GM23338 (cell line): ENCODE measurements at regions not wholly inside any gene's neighbourhood (a gene's known extent, or its start where the extent isn't known, plus 50 kb on each side); places are given as distances from the start of the nearest gene placed in this dataset.

Source experiments
- ATAC-seq: fragments of 200-7000 bp; cut with Tn5 transposase; 3 replicates; pipeline ENCODE4 v1.9.1; 2020
- DNase-seq: peaks from one replicate; pipeline ENCODE4 v3.0.0-alpha.2; 2015; ENCODE audit warnings: low spot score
- H2AFZ ChIP-seq: fragments of 200-600 bp; sonication (generic); 2 replicates; pipeline ENCODE4 v1.8.0; 2016; ENCODE audit warnings: antibody characterized with exemption, mild to moderate bottlenecking, moderate library complexity
- H3F3A ChIP-seq: fragments of 200-600 bp; sonication (generic); replicated peaks from 2 replicates; pipeline ENCODE4 v1.8.0; 2017; ENCODE audit warnings: antibody characterized with exemption, mixed run types, low read depth
- H3K27ac ChIP-seq: fragments of 200-600 bp; sonication (generic); 2 replicates; pipeline ENCODE4 v1.6.1; 2016; ENCODE audit warnings: low read depth
- H3K27me3 ChIP-seq: fragments of 200-600 bp; sonication (generic); 2 replicates; pipeline ENCODE4 v1.8.0; 2016; ENCODE audit warnings: mild to moderate bottlenecking, mixed run types, moderate library complexity; ENCODE audit not compliant: insufficient read depth
- H3K36me3 ChIP-seq: fragments of 200-600 bp; sonication (generic); 2 replicates; pipeline ENCODE4 v1.8.0; 2016; ENCODE audit warnings: mild to moderate bottlenecking; ENCODE audit not compliant: insufficient read depth
- H3K4me1 ChIP-seq: fragments of 200-600 bp; sonication (generic); 2 replicates; pipeline ENCODE4 v1.8.0; 2016; ENCODE audit warnings: mild to moderate bottlenecking, moderate library complexity; ENCODE audit not compliant: insufficient read depth
- H3K4me2 ChIP-seq: fragments of 200-600 bp; sonication (generic); 2 replicates; pipeline ENCODE4 v1.7.1; 2017; ENCODE audit warnings: mixed run types
- H3K4me3 ChIP-seq: fragments of 200-600 bp; sonication (generic); 2 replicates; pipeline ENCODE4 v1.6.1; 2016; ENCODE audit warnings: mixed run types
- H3K79me2 ChIP-seq: fragments of 200-600 bp; sonication (generic); replicated peaks from 2 replicates; pipeline ENCODE4 v1.8.0; 2017; ENCODE audit warnings: mild to moderate bottlenecking; ENCODE audit not compliant: insufficient read depth
- H3K9me2 ChIP-seq: fragments of 200-600 bp; sonication (generic); 2 replicates; pipeline ENCODE4 v1.8.0; 2017; ENCODE audit not compliant: insufficient read depth
- H4K20me1 ChIP-seq: fragments of 200-600 bp; sonication (generic); replicated peaks from 2 replicates; pipeline ENCODE4 v1.8.0; 2017; ENCODE audit warnings: mild to moderate bottlenecking; ENCODE audit not compliant: insufficient read depth
- H3K27ac Mint-ChIP-seq: 2 replicates; pipeline ENCODE4 v1.8.0; 2020; ENCODE audit warnings: inconsistent platforms, mild to moderate bottlenecking, moderate library complexity, mixed read lengths
- H3K27me3 Mint-ChIP-seq: 3 replicates; pipeline ENCODE4 v1.8.0; 2022; ENCODE audit warnings: low read depth, mild to moderate bottlenecking, moderate library complexity, mixed read lengths, inconsistent platforms; ENCODE audit not compliant: insufficient read depth, poor library complexity
- H3K36me3 Mint-ChIP-seq: 3 replicates; pipeline ENCODE4 v1.8.0; 2021; ENCODE audit warnings: low read depth, mild to moderate bottlenecking, inconsistent platforms, moderate library complexity, mixed read lengths
- H3K4me1 Mint-ChIP-seq: 3 replicates; pipeline ENCODE4 v1.8.0; 2020; ENCODE audit warnings: mild to moderate bottlenecking, inconsistent platforms, mixed read lengths
- H3K4me3 Mint-ChIP-seq: 3 replicates; pipeline ENCODE4 v1.8.0; 2021; ENCODE audit warnings: moderate library complexity, mild to moderate bottlenecking, inconsistent platforms, mixed read lengths
- H3K9me3 Mint-ChIP-seq: 3 replicates; pipeline ENCODE4 v1.8.0; 2020; ENCODE audit warnings: moderate library complexity, mild to moderate bottlenecking, inconsistent platforms, mixed read lengths
- CREB1 ChIP-seq: fragments of 250-450 bp; sonication (Bioruptor Pico); IDR thresholded peaks from 2 replicates; pipeline ENCODE4 v1.5.0; 2020; ENCODE audit warnings: low read depth, mild to moderate bottlenecking, moderate library complexity
- EZH2 ChIP-seq: fragments of 200-600 bp; sonication (generic); IDR thresholded peaks from one replicate; pipeline ENCODE4 v1.8.0; 2017; ENCODE audit warnings: antibody characterized with exemption, mild to moderate bottlenecking, low read depth; ENCODE audit not compliant: unreplicated experiment
- EZH2phosphoT487 ChIP-seq: fragments of 200-600 bp; sonication (generic); IDR thresholded peaks from one replicate; pipeline ENCODE4 v1.8.1; 2018; ENCODE audit warnings: antibody characterized with exemption; ENCODE audit not compliant: unreplicated experiment
- JUNB ChIP-seq: IDR thresholded peaks from one replicate; pipeline ENCODE4 v1.6.1; 2016; ENCODE audit warnings: antibody characterized with exemption; ENCODE audit not compliant: unreplicated experiment
- NANOG ChIP-seq: IDR thresholded peaks from 2 replicates; pipeline ENCODE4 v1.6.1; 2016; ENCODE audit warnings: antibody characterized with exemption, borderline replicate concordance
- POLR2AphosphoS5 ChIP-seq: IDR thresholded peaks from 2 replicates; pipeline ENCODE4 v1.6.1; 2016; ENCODE audit warnings: antibody characterized with exemption, low read depth
- STAT1 ChIP-seq: IDR thresholded peaks from one replicate; pipeline ENCODE4 v1.6.1; 2016; ENCODE audit warnings: antibody characterized with exemption; ENCODE audit not compliant: unreplicated experiment
- ZNF114 ChIP-seq: fragments of 250-450 bp; sonication (Bioruptor Pico); IDR thresholded peaks from 2 replicates; pipeline ENCODE4 v1.5.0; 2020; ENCODE audit warnings: mild to moderate bottlenecking, moderate library complexity
- ZNF331 ChIP-seq: fragments of 250-450 bp; sonication (Bioruptor Pico); IDR thresholded peaks from 2 replicates; pipeline ENCODE4 v1.5.0; 2020; ENCODE audit warnings: low read depth, mild to moderate bottlenecking, moderate library complexity
- TF ChIP-seq, protein P1 (sequence below): fragments of 250-450 bp; sonication (Bioruptor Pico); IDR thresholded peaks from 2 replicates; pipeline ENCODE4 v1.5.0; 2020; ENCODE audit warnings: mild to moderate bottlenecking, moderate library complexity
- TF ChIP-seq, protein P2 (sequence below): IDR thresholded peaks from 2 replicates; pipeline ENCODE4 v1.6.1; 2016; ENCODE audit warnings: antibody characterized with exemption
- TF ChIP-seq, protein P3 (sequence below): IDR thresholded peaks from one replicate; pipeline ENCODE4 v1.6.1; 2018; ENCODE audit warnings: antibody characterized with exemption; ENCODE audit not compliant: unreplicated experiment
- TF ChIP-seq, protein P4 (sequence below), 2 experiments: fragments of 200-600 bp in 1 of 2; sonication (generic) in 1 of 2; conservative IDR thresholded peaks; 2 replicates each; pipeline versions ENCODE4 v1.5.1 to v1.6.1; 2016 to 2017; ENCODE audit warnings: antibody characterized with exemption in 2 of 2, low read depth in 2 of 2, mild to moderate bottlenecking in 2 of 2, moderate library complexity in 1 of 2

DNA sequence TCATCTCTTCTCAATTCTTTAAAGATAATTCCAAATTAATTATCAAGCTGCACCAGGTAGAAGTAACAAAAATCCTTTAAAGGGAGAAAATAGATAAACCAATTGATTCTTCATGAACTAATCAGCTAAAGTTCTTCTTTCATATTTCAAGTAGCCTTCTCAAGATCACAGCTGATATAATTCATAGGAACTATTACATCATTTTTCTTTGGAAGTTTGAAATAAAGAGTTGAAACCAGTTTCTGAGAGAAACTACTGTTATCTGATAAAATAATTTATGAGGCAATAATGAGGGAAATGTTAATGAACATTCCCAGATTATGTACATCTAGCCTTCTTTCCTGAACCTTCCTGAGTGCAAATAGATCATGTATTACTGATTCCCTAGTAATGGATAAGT lies 484.9 kb downstream of the METTL4 start:
- no peaks in the 10 kb centered on the region for H4K20me1 ChIP-seq
- H3K27me3 ChIP-seq = no peaks in the 10 kb centered on the region
- TF ChIP-seq, protein P1, sequence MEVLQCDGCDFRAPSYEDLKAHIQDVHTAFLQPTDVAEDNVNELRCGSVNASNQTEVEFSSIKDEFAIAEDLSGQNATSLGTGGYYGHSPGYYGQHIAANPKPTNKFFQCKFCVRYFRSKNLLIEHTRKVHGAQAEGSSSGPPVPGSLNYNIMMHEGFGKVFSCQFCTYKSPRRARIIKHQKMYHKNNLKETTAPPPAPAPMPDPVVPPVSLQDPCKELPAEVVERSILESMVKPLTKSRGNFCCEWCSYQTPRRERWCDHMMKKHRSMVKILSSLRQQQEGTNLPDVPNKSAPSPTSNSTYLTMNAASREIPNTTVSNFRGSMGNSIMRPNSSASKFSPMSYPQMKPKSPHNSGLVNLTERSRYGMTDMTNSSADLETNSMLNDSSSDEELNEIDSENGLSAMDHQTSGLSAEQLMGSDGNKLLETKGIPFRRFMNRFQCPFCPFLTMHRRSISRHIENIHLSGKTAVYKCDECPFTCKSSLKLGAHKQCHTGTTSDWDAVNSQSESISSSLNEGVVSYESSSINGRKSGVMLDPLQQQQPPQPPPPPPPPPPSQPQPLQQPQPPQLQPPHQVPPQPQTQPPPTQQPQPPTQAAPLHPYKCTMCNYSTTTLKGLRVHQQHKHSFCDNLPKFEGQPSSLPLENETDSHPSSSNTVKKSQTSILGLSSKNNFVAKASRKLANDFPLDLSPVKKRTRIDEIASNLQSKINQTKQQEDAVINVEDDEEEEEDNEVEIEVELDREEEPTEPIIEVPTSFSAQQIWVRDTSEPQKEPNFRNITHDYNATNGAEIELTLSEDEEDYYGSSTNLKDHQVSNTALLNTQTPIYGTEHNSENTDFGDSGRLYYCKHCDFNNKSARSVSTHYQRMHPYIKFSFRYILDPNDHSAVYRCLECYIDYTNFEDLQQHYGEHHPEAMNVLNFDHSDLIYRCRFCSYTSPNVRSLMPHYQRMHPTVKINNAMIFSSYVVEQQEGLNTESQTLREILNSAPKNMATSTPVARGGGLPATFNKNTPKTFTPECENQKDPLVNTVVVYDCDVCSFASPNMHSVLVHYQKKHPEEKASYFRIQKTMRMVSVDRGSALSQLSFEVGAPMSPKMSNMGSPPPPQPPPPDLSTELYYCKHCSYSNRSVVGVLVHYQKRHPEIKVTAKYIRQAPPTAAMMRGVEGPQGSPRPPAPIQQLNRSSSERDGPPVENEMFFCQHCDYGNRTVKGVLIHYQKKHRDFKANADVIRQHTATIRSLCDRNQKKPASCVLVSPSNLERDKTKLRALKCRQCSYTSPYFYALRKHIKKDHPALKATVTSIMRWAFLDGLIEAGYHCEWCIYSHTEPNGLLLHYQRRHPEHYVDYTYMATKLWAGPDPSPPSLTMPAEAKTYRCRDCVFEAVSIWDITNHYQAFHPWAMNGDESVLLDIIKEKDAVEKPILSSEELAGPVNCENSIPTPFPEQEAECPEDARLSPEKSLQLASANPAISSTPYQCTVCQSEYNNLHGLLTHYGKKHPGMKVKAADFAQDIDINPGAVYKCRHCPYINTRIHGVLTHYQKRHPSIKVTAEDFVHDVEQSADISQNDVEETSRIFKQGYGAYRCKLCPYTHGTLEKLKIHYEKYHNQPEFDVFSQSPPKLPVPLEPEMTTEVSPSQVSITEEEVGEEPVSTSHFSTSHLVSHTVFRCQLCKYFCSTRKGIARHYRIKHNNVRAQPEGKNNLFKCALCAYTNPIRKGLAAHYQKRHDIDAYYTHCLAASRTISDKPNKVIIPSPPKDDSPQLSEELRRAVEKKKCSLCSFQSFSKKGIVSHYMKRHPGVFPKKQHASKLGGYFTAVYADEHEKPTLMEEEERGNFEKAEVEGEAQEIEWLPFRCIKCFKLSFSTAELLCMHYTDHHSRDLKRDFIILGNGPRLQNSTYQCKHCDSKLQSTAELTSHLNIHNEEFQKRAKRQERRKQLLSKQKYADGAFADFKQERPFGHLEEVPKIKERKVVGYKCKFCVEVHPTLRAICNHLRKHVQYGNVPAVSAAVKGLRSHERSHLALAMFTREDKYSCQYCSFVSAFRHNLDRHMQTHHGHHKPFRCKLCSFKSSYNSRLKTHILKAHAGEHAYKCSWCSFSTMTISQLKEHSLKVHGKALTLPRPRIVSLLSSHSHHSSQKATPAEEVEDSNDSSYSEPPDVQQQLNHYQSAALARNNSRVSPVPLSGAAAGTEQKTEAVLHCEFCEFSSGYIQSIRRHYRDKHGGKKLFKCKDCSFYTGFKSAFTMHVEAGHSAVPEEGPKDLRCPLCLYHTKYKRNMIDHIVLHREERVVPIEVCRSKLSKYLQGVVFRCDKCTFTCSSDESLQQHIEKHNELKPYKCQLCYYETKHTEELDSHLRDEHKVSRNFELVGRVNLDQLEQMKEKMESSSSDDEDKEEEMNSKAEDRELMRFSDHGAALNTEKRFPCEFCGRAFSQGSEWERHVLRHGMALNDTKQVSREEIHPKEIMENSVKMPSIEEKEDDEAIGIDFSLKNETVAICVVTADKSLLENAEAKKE (CRISPR knock-in tag) = no peak
- TF ChIP-seq NANOG (no peak), EZH2 (no peak), ZNF114 (CRISPR knock-in tag) (no peak), STAT1 (no peak), ZNF331 (CRISPR knock-in tag) (no peak), CREB1 (CRISPR knock-in tag) (no peak), POLR2AphosphoS5 (no peak), EZH2phosphoT487 (no peak), JUNB (no peak)
- TF ChIP-seq, protein P2, sequence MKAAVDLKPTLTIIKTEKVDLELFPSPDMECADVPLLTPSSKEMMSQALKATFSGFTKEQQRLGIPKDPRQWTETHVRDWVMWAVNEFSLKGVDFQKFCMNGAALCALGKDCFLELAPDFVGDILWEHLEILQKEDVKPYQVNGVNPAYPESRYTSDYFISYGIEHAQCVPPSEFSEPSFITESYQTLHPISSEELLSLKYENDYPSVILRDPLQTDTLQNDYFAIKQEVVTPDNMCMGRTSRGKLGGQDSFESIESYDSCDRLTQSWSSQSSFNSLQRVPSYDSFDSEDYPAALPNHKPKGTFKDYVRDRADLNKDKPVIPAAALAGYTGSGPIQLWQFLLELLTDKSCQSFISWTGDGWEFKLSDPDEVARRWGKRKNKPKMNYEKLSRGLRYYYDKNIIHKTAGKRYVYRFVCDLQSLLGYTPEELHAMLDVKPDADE = no peak
- TF ChIP-seq, protein P3, sequence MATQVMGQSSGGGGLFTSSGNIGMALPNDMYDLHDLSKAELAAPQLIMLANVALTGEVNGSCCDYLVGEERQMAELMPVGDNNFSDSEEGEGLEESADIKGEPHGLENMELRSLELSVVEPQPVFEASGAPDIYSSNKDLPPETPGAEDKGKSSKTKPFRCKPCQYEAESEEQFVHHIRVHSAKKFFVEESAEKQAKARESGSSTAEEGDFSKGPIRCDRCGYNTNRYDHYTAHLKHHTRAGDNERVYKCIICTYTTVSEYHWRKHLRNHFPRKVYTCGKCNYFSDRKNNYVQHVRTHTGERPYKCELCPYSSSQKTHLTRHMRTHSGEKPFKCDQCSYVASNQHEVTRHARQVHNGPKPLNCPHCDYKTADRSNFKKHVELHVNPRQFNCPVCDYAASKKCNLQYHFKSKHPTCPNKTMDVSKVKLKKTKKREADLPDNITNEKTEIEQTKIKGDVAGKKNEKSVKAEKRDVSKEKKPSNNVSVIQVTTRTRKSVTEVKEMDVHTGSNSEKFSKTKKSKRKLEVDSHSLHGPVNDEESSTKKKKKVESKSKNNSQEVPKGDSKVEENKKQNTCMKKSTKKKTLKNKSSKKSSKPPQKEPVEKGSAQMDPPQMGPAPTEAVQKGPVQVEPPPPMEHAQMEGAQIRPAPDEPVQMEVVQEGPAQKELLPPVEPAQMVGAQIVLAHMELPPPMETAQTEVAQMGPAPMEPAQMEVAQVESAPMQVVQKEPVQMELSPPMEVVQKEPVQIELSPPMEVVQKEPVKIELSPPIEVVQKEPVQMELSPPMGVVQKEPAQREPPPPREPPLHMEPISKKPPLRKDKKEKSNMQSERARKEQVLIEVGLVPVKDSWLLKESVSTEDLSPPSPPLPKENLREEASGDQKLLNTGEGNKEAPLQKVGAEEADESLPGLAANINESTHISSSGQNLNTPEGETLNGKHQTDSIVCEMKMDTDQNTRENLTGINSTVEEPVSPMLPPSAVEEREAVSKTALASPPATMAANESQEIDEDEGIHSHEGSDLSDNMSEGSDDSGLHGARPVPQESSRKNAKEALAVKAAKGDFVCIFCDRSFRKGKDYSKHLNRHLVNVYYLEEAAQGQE = no peak
- TF ChIP-seq, protein P4, sequence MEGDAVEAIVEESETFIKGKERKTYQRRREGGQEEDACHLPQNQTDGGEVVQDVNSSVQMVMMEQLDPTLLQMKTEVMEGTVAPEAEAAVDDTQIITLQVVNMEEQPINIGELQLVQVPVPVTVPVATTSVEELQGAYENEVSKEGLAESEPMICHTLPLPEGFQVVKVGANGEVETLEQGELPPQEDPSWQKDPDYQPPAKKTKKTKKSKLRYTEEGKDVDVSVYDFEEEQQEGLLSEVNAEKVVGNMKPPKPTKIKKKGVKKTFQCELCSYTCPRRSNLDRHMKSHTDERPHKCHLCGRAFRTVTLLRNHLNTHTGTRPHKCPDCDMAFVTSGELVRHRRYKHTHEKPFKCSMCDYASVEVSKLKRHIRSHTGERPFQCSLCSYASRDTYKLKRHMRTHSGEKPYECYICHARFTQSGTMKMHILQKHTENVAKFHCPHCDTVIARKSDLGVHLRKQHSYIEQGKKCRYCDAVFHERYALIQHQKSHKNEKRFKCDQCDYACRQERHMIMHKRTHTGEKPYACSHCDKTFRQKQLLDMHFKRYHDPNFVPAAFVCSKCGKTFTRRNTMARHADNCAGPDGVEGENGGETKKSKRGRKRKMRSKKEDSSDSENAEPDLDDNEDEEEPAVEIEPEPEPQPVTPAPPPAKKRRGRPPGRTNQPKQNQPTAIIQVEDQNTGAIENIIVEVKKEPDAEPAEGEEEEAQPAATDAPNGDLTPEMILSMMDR (conservative IDR thresholded peaks at IDR 0.05; ENCODE audit: low read depth in 2 of 2) = no peak
- Mint-ChIP-seq H3K4me3 (no peak overlapping the region), H3K27ac (no peak overlapping the region), H3K4me1 (peaks cover 7% of the 10 kb centered on the region), H3K27me3 (no peaks in the 10 kb centered on the region), H3K36me3 (no peaks in the 10 kb centered on the region), H3K9me3 (no peaks in the 10 kb centered on the region)
- no peak overlapping the region for H3K27ac ChIP-seq
- H3F3A ChIP-seq = no peaks in the 10 kb centered on the region
- no peaks in the 10 kb centered on the region for H3K79me2 ChIP-seq
- DNase-seq = no peak
- no peak overlapping the region for H3K4me2 ChIP-seq
- no peak for ATAC-seq
- H3K9me2 ChIP-seq = no peaks in the 10 kb centered on the region
- no peaks in the 10 kb centered on the region for H3K4me1 ChIP-seq
- H2AFZ ChIP-seq = no peak overlapping the region
- no peaks in the 10 kb centered on the region for H3K36me3 ChIP-seq
- no peak overlapping the region for H3K4me3 ChIP-seq
